Endodermal cell (in vitro differentiated cells): ENCODE measurements at regions not wholly inside any gene's neighbourhood (a gene's known extent, or its start where the extent isn't known, plus 50 kb on each side); places are given as distances from the start of the nearest gene placed in this dataset.

Source experiments
- DNase-seq: peaks from one replicate; pipeline ENCODE4 v3.0.0-alpha.2; 2017
- H3K27ac ChIP-seq: 2 replicates; pipeline ENCODE4 v1.5.1; 2013; ENCODE audit warnings: mild to moderate bottlenecking, low read depth, low read length, moderate library complexity
- H3K27me3 ChIP-seq: 2 replicates; pipeline ENCODE4 v1.6.1; 2013; ENCODE audit warnings: mild to moderate bottlenecking, low read length, moderate library complexity; ENCODE audit not compliant: insufficient read depth, control insufficient read depth, poor library complexity, severe bottlenecking
- H3K36me3 ChIP-seq: 2 replicates; pipeline ENCODE4 v1.7.0; 2013; ENCODE audit warnings: mild to moderate bottlenecking, low read length, moderate library complexity; ENCODE audit not compliant: control insufficient read depth, insufficient read depth
- H3K4me1 ChIP-seq: one replicate; pipeline ENCODE4 v1.7.0; 2013; ENCODE audit warnings: low read length; ENCODE audit not compliant: control insufficient read depth, insufficient read depth
- H3K4me3 ChIP-seq: 2 replicates; pipeline ENCODE4 v1.5.1; 2013; ENCODE audit warnings: mild to moderate bottlenecking, low read length, moderate library complexity
- H3K9ac ChIP-seq: 2 replicates; pipeline ENCODE4 v1.6.1; 2013; ENCODE audit warnings: mild to moderate bottlenecking, low read length, moderate library complexity; ENCODE audit not compliant: poor library complexity, severe bottlenecking; ENCODE audit errors: extremely low read depth
- H3K9me3 ChIP-seq: 2 replicates; pipeline ENCODE4 v1.6.1; 2013; ENCODE audit warnings: mild to moderate bottlenecking, low read length, moderate library complexity; ENCODE audit not compliant: control insufficient read depth
- H3K27ac Mint-ChIP-seq: 2 replicates; pipeline ENCODE4 v1.8.0; 2020; ENCODE audit warnings: mixed read lengths
- H3K27me3 Mint-ChIP-seq: 2 replicates; pipeline ENCODE4 v1.8.0; 2021; ENCODE audit warnings: mild to moderate bottlenecking, mixed read lengths; ENCODE audit not compliant: insufficient read depth
- H3K36me3 Mint-ChIP-seq: 2 replicates; pipeline ENCODE4 v1.8.0; 2020; ENCODE audit warnings: low read depth, mixed read lengths
- H3K4me1 Mint-ChIP-seq: 2 replicates; pipeline ENCODE4 v1.8.0; 2020; ENCODE audit warnings: mixed read lengths
- H3K4me3 Mint-ChIP-seq: 2 replicates; pipeline ENCODE4 v1.8.0; 2020; ENCODE audit warnings: mild to moderate bottlenecking, moderate library complexity, mixed read lengths
- H3K9me3 Mint-ChIP-seq: 2 replicates; pipeline ENCODE4 v1.8.0; 2020; ENCODE audit warnings: mild to moderate bottlenecking, mixed read lengths
- CTCF ChIP-seq: fragments of 200-600 bp; sonication (generic); conservative IDR thresholded peaks from 2 replicates; pipeline ENCODE4 v1.5.0; 2021; ENCODE audit warnings: antibody characterized with exemption, mild to moderate bottlenecking
- WGBS, 2 experiments: methylation state at CpG; one replicate each; pipeline versions ENCODE4 v1.1.5 to v1.1.7; 2013; ENCODE audit warnings: missing lambda C conversion rate in 2 of 2, mixed read lengths in 1 of 2; ENCODE audit not compliant: insufficient coverage in 1 of 2, insufficient read length in 1 of 2; 5-methylcytosine and 5-hydroxymethylcytosine counted together

DNA sequence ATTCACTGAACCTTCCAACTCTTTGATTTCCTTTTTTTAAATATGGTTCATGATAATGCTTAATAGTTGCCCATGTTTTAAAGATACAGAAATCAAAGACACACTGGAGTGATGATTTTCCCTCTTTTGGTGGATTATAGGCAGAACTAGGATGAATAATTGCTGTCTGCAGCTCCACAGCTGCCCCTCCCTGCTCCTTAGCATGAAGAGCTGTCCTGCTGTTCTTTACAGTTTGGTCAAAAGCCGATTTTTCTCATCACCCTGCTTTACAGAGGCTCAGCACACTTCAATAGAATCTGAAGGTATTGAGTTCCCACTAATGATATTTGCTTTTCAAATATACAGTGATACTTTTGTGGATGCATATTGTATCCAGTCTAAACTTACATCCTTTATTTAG lies 202.6 kb downstream of the AASDHPPT start:
- no peak for DNase-seq
- H3K4me1 ChIP-seq: no peaks in the 10 kb centered on the region
- H3K9me3 ChIP-seq: no peaks in the 10 kb centered on the region
- WGBS, 2 experiments: 44% methylated on average over 1 of the region's 1 CpG; no CpG with 5 or more reads in 1 of the 2 experiments
- Mint-ChIP-seq H3K27ac (no peak overlapping the region), H3K36me3 (no peaks in the 10 kb centered on the region), H3K9me3 (no peaks in the 10 kb centered on the region), H3K4me1 (peaks cover 13% of the 10 kb centered on the region), H3K4me3 (no peak overlapping the region), H3K27me3 (no peaks in the 10 kb centered on the region)
- no peak overlapping the region for H3K4me3 ChIP-seq
- H3K9ac ChIP-seq: no peak overlapping the region
- TF ChIP-seq CTCF: no peak
- no peaks in the 10 kb centered on the region for H3K27me3 ChIP-seq
- H3K36me3 ChIP-seq: no peaks in the 10 kb centered on the region
- no peak overlapping the region for H3K27ac ChIP-seq

DNA sequence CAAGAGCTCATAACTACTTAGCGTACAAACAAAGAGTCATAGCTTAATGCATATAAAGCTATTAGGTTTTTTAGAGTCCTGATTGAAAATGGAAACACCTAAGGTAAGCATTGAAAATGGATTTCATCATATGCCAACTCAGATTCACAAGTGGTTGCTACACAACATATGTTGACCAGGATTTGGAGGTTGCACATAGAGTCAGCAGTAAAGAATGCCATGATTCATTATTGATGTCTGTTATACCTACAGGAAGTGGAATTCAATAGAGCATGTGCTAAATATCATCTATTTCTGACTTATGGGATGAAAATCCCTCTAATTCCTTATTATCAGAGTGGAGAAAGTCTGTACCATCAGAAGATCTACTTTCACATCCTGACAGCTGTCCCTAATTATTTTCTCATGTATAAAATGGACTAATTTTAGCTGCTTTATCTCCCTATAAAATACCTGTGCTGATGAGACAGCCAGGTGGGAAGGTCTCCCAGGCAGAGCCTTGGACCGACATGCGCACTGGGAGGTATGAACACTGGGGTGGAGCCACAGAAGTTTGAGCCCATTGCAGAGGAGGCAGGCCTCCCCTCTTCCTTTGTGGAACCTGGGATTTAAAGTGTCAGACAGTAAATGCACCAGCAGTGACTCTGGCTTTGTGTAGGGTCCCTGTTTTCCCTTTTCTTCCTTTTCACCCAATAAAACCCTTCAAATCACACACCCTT lies 204.2 kb downstream of the AASDHPPT start:
- Mint-ChIP-seq H3K36me3 (no peaks in the 10 kb centered on the region), H3K27me3 (no peaks in the 10 kb centered on the region), H3K9me3 (no peaks in the 10 kb centered on the region), H3K4me1 (peaks cover 12% of the 10 kb centered on the region), H3K27ac (no peak overlapping the region), H3K4me3 (no peak overlapping the region)
- Histone ChIP-seq H3K36me3 (no peaks in the 10 kb centered on the region), H3K4me1 (no peaks in the 10 kb centered on the region), H3K9ac (no peak overlapping the region), H3K4me3 (no peak overlapping the region), H3K9me3 (no peaks in the 10 kb centered on the region), H3K27me3 (peaks cover 6% of the 10 kb centered on the region), H3K27ac (no peak overlapping the region)
- no peak for TF ChIP-seq CTCF
- no peak for DNase-seq
- WGBS, 2 experiments: 90 to 93% methylated on average over 2 to 3 of the region's 3 CpGs

DNA sequence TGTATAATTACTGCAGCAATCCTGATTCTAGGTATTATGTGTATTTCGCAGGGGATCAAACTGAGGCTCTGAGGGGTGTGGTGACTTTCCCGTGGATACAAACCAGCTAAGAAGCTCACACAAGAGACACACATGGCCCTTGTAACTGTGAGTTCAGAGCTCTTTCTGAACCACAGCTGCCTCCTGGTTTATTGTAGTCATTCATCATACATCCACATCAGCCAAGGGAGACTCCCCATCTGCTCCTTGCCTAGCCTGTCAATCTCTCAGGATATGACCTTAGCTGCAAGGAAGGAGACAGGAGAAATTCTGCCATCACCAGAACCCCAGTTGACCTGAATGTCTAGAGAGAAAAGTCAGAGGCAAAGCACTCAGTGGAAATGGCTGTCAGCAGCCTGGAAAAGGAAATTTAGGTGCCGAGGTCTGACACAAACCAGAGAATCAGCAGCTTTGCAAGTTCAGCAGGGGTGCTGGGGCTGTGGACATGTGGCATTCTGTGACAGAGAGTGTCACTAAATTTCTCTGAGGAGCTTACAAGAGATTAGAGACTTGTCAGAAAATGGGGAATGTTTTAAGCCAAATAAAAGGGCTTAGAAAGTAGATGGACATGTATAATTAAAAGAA lies 209.5 kb downstream of the AASDHPPT start:
- no peaks in the 10 kb centered on the region for H3K9me3 Mint-ChIP-seq
- no peak for TF ChIP-seq CTCF
- WGBS, 2 experiments: 61 to 77% methylated on average over 2 to 3 of the region's 3 CpGs
- no peak overlapping the region for H3K27ac ChIP-seq
- peaks cover 7% of the 10 kb centered on the region for H3K27me3 ChIP-seq
- no peaks in the 10 kb centered on the region for H3K36me3 Mint-ChIP-seq
- no peak overlapping the region for H3K4me3 Mint-ChIP-seq
- H3K4me1 ChIP-seq: peaks cover 5% of the 10 kb centered on the region
- peaks cover 3% of the 10 kb centered on the region for H3K27me3 Mint-ChIP-seq
- H3K4me3 ChIP-seq: no peak overlapping the region
- peak; percentile 73 for DNase-seq
- no peaks in the 10 kb centered on the region for H3K36me3 ChIP-seq
- no peaks in the 10 kb centered on the region for H3K9me3 ChIP-seq
- peaks cover 24% of the 10 kb centered on the region for H3K4me1 Mint-ChIP-seq
- H3K27ac Mint-ChIP-seq: no peak overlapping the region
- no peak overlapping the region for H3K9ac ChIP-seq
